ENCODE measurements at regions not wholly inside any gene's neighbourhood (a gene's known extent, or its start where the extent isn't known, plus 50 kb on each side); places are given as distances from the start of the nearest gene placed in this dataset.

GRCh38 chr2:62296832-62297623 lies 101.1 kb downstream of the B3GNT2 start:
- no peak for TF ChIP-seq CTCF (conservative IDR thresholded peaks at IDR 0.05 in 1 of 2, IDR thresholded peaks at IDR 0.05 in 1 of 2; ENCODE audit: low read depth in 1 of 2, low read length in 2 of 2)
- no peak for TF ChIP-seq EZH2 (IDR thresholded peaks at IDR 0.05; ENCODE audit: low read length, missing control alignments)

Data from fibroblast of lung (primary cell).